PC-3 (cell line): ENCODE measurements at regions not wholly inside any gene's neighbourhood (a gene's known extent, or its start where the extent isn't known, plus 50 kb on each side); places are given as distances from the start of the nearest gene placed in this dataset.

Experiments
- ATAC-seq: fragments of 200-7000 bp; cut with Tn5 transposase; 2 replicates; pipeline ENCODE4 v1.9.1; 2020; ENCODE audit warnings: mild to moderate bottlenecking, moderate library complexity
- BruUV-seq: library from RNA; stranded (reverse); fragments of 400-500 nt; replicated peaks from 2 replicates; lab custom pipeline; 2021; lab: Mats Ljungman, UMichigan
- CTCF ChIA-PET: fragments of 300-600 bp; sonication (Branson Sonifier 250); formaldehyde crosslinking; loops from one replicate; lab custom pipeline; 2022; ENCODE audit warnings: antibody characterized with exemption; lab: Charles Lee
- POLR2A ChIA-PET: fragments of 300-600 bp; sonication (Branson Sonifier 250); formaldehyde crosslinking; loops from one replicate; lab custom pipeline; 2022; ENCODE audit warnings: antibody characterized with exemption; ENCODE audit not compliant: unreplicated experiment; lab: Charles Lee
- DNase-seq: peaks from one replicate; pipeline ENCODE4 v3.0.0-alpha.2; 2015
- H2AFZ ChIP-seq: fragments of 300-600 bp; sonication (generic); 2 replicates; pipeline ENCODE4 v1.6.0; 2016; ENCODE audit warnings: antibody characterized with exemption, low read length
- H3F3A ChIP-seq: fragments of 300-600 bp; sonication (generic); one replicate; pipeline ENCODE4 v1.6.0; 2017; ENCODE audit warnings: antibody characterized with exemption, low read length, control low read depth, mild to moderate bottlenecking; ENCODE audit not compliant: unreplicated experiment
- H3K27ac ChIP-seq: fragments of 300-600 bp; sonication (generic); 2 replicates; pipeline ENCODE4 v1.5.1; 2016; ENCODE audit warnings: mild to moderate bottlenecking, low read length
- H3K27me3 ChIP-seq: fragments of 300-600 bp; sonication (generic); 2 replicates; pipeline ENCODE4 v1.6.1; 2016; ENCODE audit warnings: low read length, mixed read lengths
- H3K36me3 ChIP-seq: fragments of 300-600 bp; sonication (generic); 2 replicates; pipeline ENCODE4 v1.6.1; 2016; ENCODE audit warnings: low read depth, mixed run types, low read length, mixed read lengths
- H3K4me1 ChIP-seq: fragments of 300-600 bp; sonication (generic); 2 replicates; pipeline ENCODE4 v1.5.1; 2016; ENCODE audit warnings: low read length; ENCODE audit not compliant: insufficient read depth
- H3K4me2 ChIP-seq: fragments of 300-600 bp; sonication (generic); 2 replicates; pipeline ENCODE4 v1.6.0; 2016; ENCODE audit warnings: low read length
- H3K4me3 ChIP-seq: fragments of 300-600 bp; sonication (generic); 2 replicates; pipeline ENCODE4 v1.5.1; 2016; ENCODE audit warnings: mild to moderate bottlenecking, low read length, mixed read lengths
- H3K79me2 ChIP-seq: fragments of 300-600 bp; sonication (generic); 2 replicates; pipeline ENCODE4 v1.6.1; 2017; ENCODE audit warnings: low read length, mixed read lengths
- H3K9ac ChIP-seq: fragments of 300-600 bp; sonication (generic); 2 replicates; pipeline ENCODE4 v1.6.0; 2016; ENCODE audit warnings: mild to moderate bottlenecking, low read length
- H3K9me2 ChIP-seq: fragments of 300-600 bp; sonication (generic); replicated peaks from 2 replicates; pipeline ENCODE4 v1.6.1; 2016; ENCODE audit warnings: mixed run types, low read length, mixed read lengths
- H3K9me3 ChIP-seq: fragments of 300-600 bp; sonication (generic); 2 replicates; pipeline ENCODE4 v1.6.1; 2016; ENCODE audit warnings: low read length, mixed read lengths
- H4K20me1 ChIP-seq: fragments of 300-600 bp; sonication (generic); 2 replicates; pipeline ENCODE4 v1.6.1; 2016; ENCODE audit warnings: low read length, mixed read lengths
- EZH2 ChIP-seq: fragments of 300-600 bp; sonication (generic); IDR thresholded peaks from one replicate; pipeline ENCODE4 v1.6.1; 2017; ENCODE audit warnings: antibody characterized with exemption, mild to moderate bottlenecking, low read length; ENCODE audit not compliant: unreplicated experiment
- EZH2phosphoT487 ChIP-seq: fragments of 300-600 bp; sonication (generic); IDR thresholded peaks from 2 replicates; pipeline ENCODE4 v1.6.1; 2018; ENCODE audit warnings: mild to moderate bottlenecking, antibody characterized with exemption, low read length, borderline replicate concordance
- intact Hi-C: fragments of 100-400 bp; cut with micrococcal nuclease; formaldehyde crosslinking; loops from 2 replicates; pipeline ENCODE4 v1.9.0; 2023
- TF ChIP-seq, protein P1 (sequence below): fragments of 300-600 bp; sonication (generic); conservative IDR thresholded peaks from 2 replicates; pipeline ENCODE4 v1.5.1; 2017; ENCODE audit warnings: antibody characterized with exemption, low read depth, mild to moderate bottlenecking, low read length

DNA sequence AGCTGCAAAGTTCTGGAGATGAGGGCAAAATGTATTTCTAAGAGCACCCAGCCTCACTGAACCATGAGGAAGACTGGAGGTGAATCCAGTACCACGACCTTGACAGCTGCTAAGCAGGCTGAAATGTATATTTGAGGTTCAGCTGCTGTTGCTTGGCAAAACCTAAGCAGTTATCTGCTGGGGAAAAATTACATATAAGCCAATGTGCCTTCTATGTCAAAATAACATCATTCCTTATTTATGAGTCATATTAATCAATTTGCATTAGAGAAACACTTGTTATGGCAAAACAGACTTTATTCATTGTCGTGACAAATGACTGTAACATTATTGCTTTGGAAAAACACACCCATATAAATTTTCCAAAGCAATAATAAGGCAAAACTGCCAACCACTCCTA lies 560.5 kb upstream of the NR5A2 start:
- Histone ChIP-seq H3K4me1 (no peaks in the 10 kb centered on the region), H3K27ac (no peak overlapping the region), H3K36me3 (no peaks in the 10 kb centered on the region), H2AFZ (no peak overlapping the region), H3K79me2 (no peaks in the 10 kb centered on the region), H3K9me2 (no peaks in the 10 kb centered on the region), H3K4me2 (no peak overlapping the region), H4K20me1 (no peaks in the 10 kb centered on the region), H3K4me3 (no peak overlapping the region), H3K9me3 (no peaks in the 10 kb centered on the region), H3K9ac (no peak overlapping the region), H3F3A (no peaks in the 10 kb centered on the region), H3K27me3 (no peaks in the 10 kb centered on the region)
- TF ChIP-seq, protein P1, sequence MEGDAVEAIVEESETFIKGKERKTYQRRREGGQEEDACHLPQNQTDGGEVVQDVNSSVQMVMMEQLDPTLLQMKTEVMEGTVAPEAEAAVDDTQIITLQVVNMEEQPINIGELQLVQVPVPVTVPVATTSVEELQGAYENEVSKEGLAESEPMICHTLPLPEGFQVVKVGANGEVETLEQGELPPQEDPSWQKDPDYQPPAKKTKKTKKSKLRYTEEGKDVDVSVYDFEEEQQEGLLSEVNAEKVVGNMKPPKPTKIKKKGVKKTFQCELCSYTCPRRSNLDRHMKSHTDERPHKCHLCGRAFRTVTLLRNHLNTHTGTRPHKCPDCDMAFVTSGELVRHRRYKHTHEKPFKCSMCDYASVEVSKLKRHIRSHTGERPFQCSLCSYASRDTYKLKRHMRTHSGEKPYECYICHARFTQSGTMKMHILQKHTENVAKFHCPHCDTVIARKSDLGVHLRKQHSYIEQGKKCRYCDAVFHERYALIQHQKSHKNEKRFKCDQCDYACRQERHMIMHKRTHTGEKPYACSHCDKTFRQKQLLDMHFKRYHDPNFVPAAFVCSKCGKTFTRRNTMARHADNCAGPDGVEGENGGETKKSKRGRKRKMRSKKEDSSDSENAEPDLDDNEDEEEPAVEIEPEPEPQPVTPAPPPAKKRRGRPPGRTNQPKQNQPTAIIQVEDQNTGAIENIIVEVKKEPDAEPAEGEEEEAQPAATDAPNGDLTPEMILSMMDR = no peak
- TF ChIP-seq EZH2 (no peak), EZH2phosphoT487 (no peak)
- DNase-seq (no peak), ATAC-seq (no peak)
- ChIA-PET CTCF (no interaction called here), POLR2A (no interaction called here)
- no TSS peak for BruUV-seq
- intact Hi-C loops = no loop called here

DNA sequence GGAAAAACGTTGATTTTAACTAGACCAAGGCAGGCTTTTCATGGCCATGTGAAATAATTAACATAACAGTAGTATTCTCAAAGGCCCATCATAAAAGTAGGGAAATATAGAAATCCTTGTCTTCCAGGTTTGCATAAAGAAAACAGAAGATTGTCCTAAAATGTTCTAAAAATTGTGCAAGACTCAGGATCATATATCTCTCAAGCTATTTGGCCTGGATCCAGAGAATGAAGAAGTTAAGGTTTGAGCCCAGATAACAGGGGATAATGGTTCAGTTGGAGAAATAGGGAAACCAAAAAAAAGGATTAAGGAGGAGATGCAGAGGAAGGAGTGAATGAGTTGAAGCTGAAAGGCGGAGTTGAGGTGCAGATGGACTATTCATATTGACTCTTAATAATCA lies 555.5 kb upstream of the NR5A2 start:
- BruUV-seq = no TSS peak
- Histone ChIP-seq H2AFZ (no peak overlapping the region), H3K9me3 (no peaks in the 10 kb centered on the region), H3K9ac (no peak overlapping the region), H3K79me2 (no peaks in the 10 kb centered on the region), H3K4me1 (no peaks in the 10 kb centered on the region), H3K36me3 (no peaks in the 10 kb centered on the region), H3K27ac (no peak overlapping the region), H3K4me2 (no peak overlapping the region), H4K20me1 (no peaks in the 10 kb centered on the region), H3K27me3 (no peaks in the 10 kb centered on the region), H3F3A (no peaks in the 10 kb centered on the region), H3K4me3 (no peak overlapping the region), H3K9me2 (no peaks in the 10 kb centered on the region)
- TF ChIP-seq, protein P1 = no peak
- TF ChIP-seq EZH2 = no peak
- no peak for TF ChIP-seq EZH2phosphoT487
- no peak for DNase-seq
- CTCF ChIA-PET = no interaction called here
- ATAC-seq = no peak
- POLR2A ChIA-PET = no interaction called here
- intact Hi-C loops = no loop called here

DNA sequence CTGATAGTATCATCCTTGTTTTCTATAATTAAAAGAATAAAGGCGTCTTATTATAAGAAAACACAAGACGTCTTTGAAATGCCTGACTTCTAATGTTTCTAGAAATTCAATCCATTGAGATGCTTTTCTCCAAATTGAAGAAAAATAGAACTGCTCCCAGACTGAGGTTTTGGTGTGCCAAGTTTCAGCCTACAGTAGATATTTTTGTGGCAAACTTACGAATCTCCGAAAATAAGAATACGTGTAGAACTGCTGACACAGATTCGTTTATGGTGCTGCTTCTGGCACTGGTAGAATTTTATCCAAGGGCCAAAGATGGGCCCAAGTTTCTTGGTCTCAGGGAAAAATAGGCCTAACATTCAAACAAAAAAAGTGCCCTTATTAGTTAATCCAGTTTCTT lies 554.5 kb upstream of the NR5A2 start:
- Histone ChIP-seq H3F3A (no peaks in the 10 kb centered on the region), H3K27ac (no peak overlapping the region), H3K79me2 (no peaks in the 10 kb centered on the region), H2AFZ (no peak overlapping the region), H3K4me1 (no peaks in the 10 kb centered on the region), H3K9me2 (no peaks in the 10 kb centered on the region), H3K9me3 (no peaks in the 10 kb centered on the region), H4K20me1 (no peaks in the 10 kb centered on the region), H3K4me3 (no peak overlapping the region), H3K9ac (no peak overlapping the region), H3K27me3 (no peaks in the 10 kb centered on the region), H3K4me2 (no peak overlapping the region), H3K36me3 (no peaks in the 10 kb centered on the region)
- BruUV-seq = no TSS peak
- intact Hi-C loops = no loop called here
- CTCF ChIA-PET = no interaction called here
- DNase-seq = no peak
- ATAC-seq = no peak
- TF ChIP-seq, protein P1 = no peak
- no peak for TF ChIP-seq EZH2
- no peak for TF ChIP-seq EZH2phosphoT487
- POLR2A ChIA-PET = no interaction called here
